Activated CD8-positive, alpha-beta T cell treated with anti-CD3 and anti-CD28 coated beads, Interleukin-2, amount 10 ng/mL, durations not matched to agents 7 days and 5 days (primary cell): ENCODE measurements at regions not wholly inside any gene's neighbourhood (a gene's known extent, or its start where the extent isn't known, plus 50 kb on each side); places are given as distances from the start of the nearest gene placed in this dataset.

Experiments used
- ATAC-seq: fragments of 150-1000 bp; cut with Tn5 transposase; one replicate; pipeline ENCODE4 v1.10.0; 2021; ENCODE audit warnings: moderate library complexity
- CTCF ChIA-PET: fragments of 350-600 bp; sonication (Branson Sonifier 250); formaldehyde crosslinking; loops from one replicate; lab custom pipeline; 2021; ENCODE audit warnings: antibody characterized with exemption; lab: Charles Lee
- POLR2A ChIA-PET: fragments of 350-600 bp; sonication (Branson Sonifier 250); formaldehyde crosslinking; loops from one replicate; lab custom pipeline; 2021; ENCODE audit warnings: antibody characterized with exemption; lab: Charles Lee
- DNase-seq: peaks from one replicate; pipeline ENCODE4 v3.0.0-alpha.2; 2020
- H3K27ac Mint-ChIP-seq: one replicate; pipeline ENCODE4 v1.8.0; 2021; ENCODE audit warnings: mild to moderate bottlenecking, mixed read lengths
- H3K27me3 Mint-ChIP-seq: one replicate; pipeline ENCODE4 v1.8.0; 2021; ENCODE audit warnings: low read depth, mixed read lengths
- H3K36me3 Mint-ChIP-seq: one replicate; pipeline ENCODE4 v1.8.0; 2021; ENCODE audit warnings: low read depth, mixed read lengths
- H3K4me1 Mint-ChIP-seq: one replicate; pipeline ENCODE4 v1.8.0; 2021; ENCODE audit warnings: low read depth, mixed read lengths
- H3K4me3 Mint-ChIP-seq: one replicate; pipeline ENCODE4 v1.8.0; 2021; ENCODE audit warnings: mild to moderate bottlenecking, mixed read lengths
- H3K9me3 Mint-ChIP-seq: one replicate; pipeline ENCODE4 v1.8.0; 2022; ENCODE audit warnings: mixed read lengths; ENCODE audit not compliant: insufficient read depth

- DNase-seq (no peak), ATAC-seq (no peak)
- H3K4me1 Mint-ChIP-seq = no peaks in the 10 kb centered on the region
- no peak overlapping the region for H3K27ac Mint-ChIP-seq
- POLR2A ChIA-PET = no interaction called here
- no peak overlapping the region for H3K4me3 Mint-ChIP-seq
- H3K9me3 Mint-ChIP-seq = no peaks in the 10 kb centered on the region
- H3K36me3 Mint-ChIP-seq = no peaks in the 10 kb centered on the region
- CTCF ChIA-PET = no interaction called here
- H3K27me3 Mint-ChIP-seq = no peaks in the 10 kb centered on the region
These were observed 515.7 kb upstream of the BTBD3 start for GRCh38 chr20:11401988-11402387.

DNA sequence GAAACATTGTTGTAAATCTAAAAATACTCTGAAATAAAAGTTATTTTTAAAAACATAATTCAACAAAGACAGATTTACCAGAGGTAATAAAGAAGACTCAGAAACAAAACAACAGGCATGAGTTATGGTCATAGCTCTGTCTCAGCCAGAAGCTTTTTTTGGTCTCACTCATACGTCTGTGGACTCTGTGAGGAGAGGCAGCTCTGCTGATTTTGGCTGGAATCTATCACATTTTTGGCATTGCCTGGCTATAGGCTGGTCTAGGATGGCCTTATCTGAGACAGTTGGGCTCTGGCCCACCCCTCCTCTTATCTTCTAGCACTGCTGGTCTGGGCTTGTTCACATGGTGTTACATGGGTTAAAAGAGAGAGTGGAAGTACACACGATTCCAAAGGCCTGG lies 514.0 kb upstream of the BTBD3 start:
- no peak overlapping the region for H3K27ac Mint-ChIP-seq
- no peaks in the 10 kb centered on the region for H3K36me3 Mint-ChIP-seq
- H3K4me3 Mint-ChIP-seq = no peak overlapping the region
- H3K4me1 Mint-ChIP-seq = no peaks in the 10 kb centered on the region
- H3K9me3 Mint-ChIP-seq = no peaks in the 10 kb centered on the region
- ChIA-PET CTCF (no interaction called here), POLR2A (no interaction called here)
- ATAC-seq (no peak), DNase-seq (no peak)
- H3K27me3 Mint-ChIP-seq = no peaks in the 10 kb centered on the region

DNA sequence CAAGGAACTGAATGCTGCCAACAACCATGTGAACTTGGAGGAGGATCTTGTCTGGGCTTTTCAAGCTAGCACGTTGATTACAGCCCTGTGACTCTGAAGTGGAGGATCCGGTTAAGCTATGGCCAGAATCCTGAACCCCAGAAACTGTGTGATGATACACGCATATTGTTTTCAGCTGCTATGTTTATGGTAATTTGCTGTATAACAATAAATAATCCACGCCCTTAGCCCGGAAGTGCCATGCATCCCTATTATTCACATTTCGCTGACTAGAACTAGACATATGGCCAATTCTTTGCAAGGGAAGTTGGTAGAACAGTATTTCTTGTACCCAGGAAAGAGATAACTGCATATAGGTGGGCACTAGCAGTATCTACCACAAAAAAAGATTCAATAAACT lies 510.8 kb upstream of the BTBD3 start:
- ChIA-PET CTCF (no interaction called here), POLR2A (no interaction called here)
- ATAC-seq = no peak
- Mint-ChIP-seq H3K36me3 (no peaks in the 10 kb centered on the region), H3K4me3 (no peak overlapping the region), H3K27me3 (no peaks in the 10 kb centered on the region), H3K9me3 (no peaks in the 10 kb centered on the region), H3K4me1 (no peaks in the 10 kb centered on the region), H3K27ac (no peak overlapping the region)
- DNase-seq = no peak

- peaks cover 13% of the 10 kb centered on the region for H3K9me3 Mint-ChIP-seq
- H3K4me1 Mint-ChIP-seq = no peaks in the 10 kb centered on the region
- ChIA-PET POLR2A (no interaction called here), CTCF (no interaction called here)
- H3K27ac Mint-ChIP-seq = no peak overlapping the region
- no peak for DNase-seq
- no peak for ATAC-seq
- H3K27me3 Mint-ChIP-seq = no peaks in the 10 kb centered on the region
- H3K4me3 Mint-ChIP-seq = no peak overlapping the region
- H3K36me3 Mint-ChIP-seq = no peaks in the 10 kb centered on the region
These were observed 508.1 kb upstream of the BTBD3 start for GRCh38 chr20:11409561-11409960.

- Mint-ChIP-seq H3K27ac (no peak overlapping the region), H3K9me3 (peaks cover 13% of the 10 kb centered on the region), H3K36me3 (no peaks in the 10 kb centered on the region), H3K4me1 (no peaks in the 10 kb centered on the region), H3K4me3 (no peak overlapping the region), H3K27me3 (no peaks in the 10 kb centered on the region)
- DNase-seq = no peak
- POLR2A ChIA-PET = no interaction called here
- CTCF ChIA-PET = no interaction called here
- no peak for ATAC-seq
These were observed 505.9 kb upstream of the BTBD3 start for GRCh38 chr20:11411765-11412164.

DNA sequence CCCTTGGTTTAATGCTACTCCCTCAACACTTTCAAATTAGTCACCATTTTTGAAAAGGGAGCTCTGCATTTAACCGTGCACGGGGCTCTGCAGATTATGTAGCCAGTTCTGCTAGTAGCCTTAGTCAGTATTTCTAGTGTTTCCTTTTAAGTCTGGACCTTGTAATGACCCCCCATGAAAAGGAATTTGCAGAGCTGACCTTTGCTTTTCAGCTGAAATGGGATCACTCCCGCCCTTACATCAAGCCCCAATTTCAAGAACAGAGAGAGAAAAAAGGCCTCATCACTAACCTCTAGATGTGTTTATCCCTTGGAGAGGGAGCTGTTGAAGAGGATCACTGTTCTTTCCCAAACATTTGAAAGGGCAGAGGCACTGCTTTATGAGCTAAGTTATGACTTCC lies 490.7 kb upstream of the BTBD3 start:
- CTCF ChIA-PET = no interaction called here
- POLR2A ChIA-PET = no interaction called here
- Mint-ChIP-seq H3K36me3 (no peaks in the 10 kb centered on the region), H3K27ac (no peak overlapping the region), H3K9me3 (no peaks in the 10 kb centered on the region), H3K4me3 (no peak overlapping the region), H3K27me3 (no peaks in the 10 kb centered on the region), H3K4me1 (no peaks in the 10 kb centered on the region)
- DNase-seq (no peak), ATAC-seq (no peak)

- no peak overlapping the region for H3K4me3 Mint-ChIP-seq
- DNase-seq = no peak
- H3K9me3 Mint-ChIP-seq = no peaks in the 10 kb centered on the region
- no peak overlapping the region for H3K27ac Mint-ChIP-seq
- no peaks in the 10 kb centered on the region for H3K36me3 Mint-ChIP-seq
- no peaks in the 10 kb centered on the region for H3K27me3 Mint-ChIP-seq
- ChIA-PET POLR2A (no interaction called here), CTCF (no interaction called here)
- no peak for ATAC-seq
- no peaks in the 10 kb centered on the region for H3K4me1 Mint-ChIP-seq
These were observed 488.5 kb upstream of the BTBD3 start for GRCh38 chr20:11429168-11429567.

GRCh38 chr20:11429889-11430519 lies 487.7 kb upstream of the BTBD3 start:
- no peak overlapping the region for H3K4me3 Mint-ChIP-seq
- CTCF ChIA-PET = no interaction called here

DNA sequence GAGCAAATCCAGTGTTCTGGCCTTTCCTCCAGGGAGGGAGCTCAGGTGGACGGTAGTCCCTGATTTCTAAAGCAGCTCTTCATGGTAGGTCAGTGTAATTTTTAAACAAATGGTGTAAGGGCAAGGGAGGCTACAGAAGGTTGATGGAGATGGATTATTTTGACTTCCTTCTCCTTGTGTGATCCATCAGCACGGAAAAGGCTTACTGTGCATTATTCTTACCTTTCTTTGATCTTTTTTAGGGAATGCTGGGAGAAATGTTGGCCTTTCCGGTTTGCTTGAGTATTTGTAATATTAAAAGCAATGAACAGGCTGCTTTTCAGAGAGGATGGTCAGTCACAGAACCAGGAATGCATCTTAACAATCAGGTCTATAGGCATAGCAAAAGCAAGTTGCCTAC lies 487.0 kb upstream of the BTBD3 start:
- DNase-seq = no peak
- no peak for ATAC-seq
- no peaks in the 10 kb centered on the region for H3K36me3 Mint-ChIP-seq
- no peak overlapping the region for H3K4me3 Mint-ChIP-seq
- H3K4me1 Mint-ChIP-seq = no peaks in the 10 kb centered on the region
- peaks cover 7% of the 10 kb centered on the region for H3K9me3 Mint-ChIP-seq
- CTCF ChIA-PET = no interaction called here
- H3K27me3 Mint-ChIP-seq = no peaks in the 10 kb centered on the region
- POLR2A ChIA-PET = no interaction called here
- H3K27ac Mint-ChIP-seq = no peak overlapping the region

More at GRCh38 chr20:11429889-11430519, 487.7 kb upstream of the BTBD3 start:
- ATAC-seq (no peak), DNase-seq (no peak)
- POLR2A ChIA-PET = no interaction called here
- no peak overlapping the region for H3K27ac Mint-ChIP-seq
- peaks cover 7% of the 10 kb centered on the region for H3K9me3 Mint-ChIP-seq
- H3K36me3 Mint-ChIP-seq = no peaks in the 10 kb centered on the region
- H3K4me1 Mint-ChIP-seq = no peaks in the 10 kb centered on the region
- H3K27me3 Mint-ChIP-seq = no peaks in the 10 kb centered on the region

DNA sequence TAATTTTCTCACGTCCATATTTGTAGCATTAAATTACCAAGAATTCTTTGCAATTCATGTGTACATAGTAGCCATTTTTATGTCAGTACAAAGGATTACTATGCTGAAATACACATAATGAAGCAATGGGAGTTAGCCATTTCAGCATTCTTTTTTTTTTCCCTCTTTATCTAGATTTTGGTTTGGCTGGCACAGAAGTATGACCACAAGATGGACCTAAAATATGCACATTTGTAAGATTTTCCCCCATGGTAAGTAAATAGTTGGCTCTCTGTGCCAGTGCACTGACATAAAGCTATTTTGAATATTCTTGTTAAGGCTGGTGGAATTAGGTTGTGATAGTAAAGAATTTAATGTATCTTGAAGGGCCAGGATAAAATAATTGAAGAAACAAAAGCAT lies 486.1 kb upstream of the BTBD3 start:
- no peak overlapping the region for H3K27ac Mint-ChIP-seq
- no peaks in the 10 kb centered on the region for H3K36me3 Mint-ChIP-seq
- no peaks in the 10 kb centered on the region for H3K4me1 Mint-ChIP-seq
- ATAC-seq (no peak), DNase-seq (no peak)
- no peaks in the 10 kb centered on the region for H3K27me3 Mint-ChIP-seq
- POLR2A ChIA-PET = no interaction called here
- CTCF ChIA-PET = no interaction called here
- H3K9me3 Mint-ChIP-seq = peaks cover 11% of the 10 kb centered on the region
- H3K4me3 Mint-ChIP-seq = no peak overlapping the region

- Mint-ChIP-seq H3K9me3 (peaks cover 14% of the 10 kb centered on the region), H3K27me3 (no peaks in the 10 kb centered on the region), H3K27ac (no peak overlapping the region), H3K36me3 (no peaks in the 10 kb centered on the region), H3K4me1 (no peaks in the 10 kb centered on the region), H3K4me3 (no peak overlapping the region)
- ATAC-seq (no peak), DNase-seq (no peak)
- ChIA-PET POLR2A (no interaction called here), CTCF (no interaction called here)
These were observed 485.3 kb upstream of the BTBD3 start for GRCh38 chr20:11432407-11432806.

DNA sequence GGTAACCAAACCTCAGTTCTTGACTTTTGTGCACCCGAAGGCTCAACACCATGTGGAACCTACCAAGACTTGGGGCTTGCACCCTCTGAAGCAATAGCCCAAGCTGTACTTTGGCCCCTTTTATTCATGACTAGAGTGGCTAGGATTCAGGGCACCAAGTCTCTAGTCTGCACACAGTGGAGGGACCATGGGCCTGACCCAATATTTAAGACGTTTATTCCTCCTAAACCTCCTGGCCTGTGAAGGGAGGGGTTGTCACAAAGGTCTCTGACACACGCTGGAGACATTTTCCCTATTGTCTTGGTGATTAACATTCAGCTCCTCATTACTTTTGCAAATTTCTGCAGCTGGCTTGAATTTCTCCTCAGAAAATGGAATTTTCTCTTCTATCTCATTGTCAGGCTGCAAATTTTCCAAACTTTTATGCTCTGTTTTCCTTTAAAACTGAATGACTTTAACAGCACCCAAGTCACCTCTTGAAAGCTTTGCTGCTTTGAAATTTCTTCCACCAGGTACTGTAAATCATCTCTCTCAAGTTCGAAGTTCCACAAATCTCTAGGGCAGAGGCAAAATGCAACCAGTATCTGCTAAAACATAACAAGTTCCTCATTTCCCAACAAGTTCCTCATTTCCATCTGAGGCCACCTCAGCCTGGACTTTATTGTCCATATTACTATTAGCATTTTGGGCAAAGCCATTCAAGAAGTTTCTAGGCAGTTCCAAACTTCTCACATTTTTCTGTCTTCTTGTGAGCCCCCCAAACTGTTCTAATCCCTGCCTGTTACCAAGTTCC lies 481.4 kb upstream of the BTBD3 start:
- CTCF ChIA-PET = no interaction called here
- ATAC-seq (no peak), DNase-seq (no peak)
- Mint-ChIP-seq H3K36me3 (no peaks in the 10 kb centered on the region), H3K9me3 (peaks cover 20% of the 10 kb centered on the region), H3K4me1 (no peaks in the 10 kb centered on the region), H3K27ac (no peak overlapping the region), H3K4me3 (no peak overlapping the region), H3K27me3 (no peaks in the 10 kb centered on the region)
- POLR2A ChIA-PET = no interaction called here
